A549 (cell line): ENCODE measurements at regions not wholly inside any gene's neighbourhood (a gene's known extent, or its start where the extent isn't known, plus 50 kb on each side); places are given as distances from the start of the nearest gene placed in this dataset.

ENCODE experiments used
- CTCF ChIP-seq: fragments of >200 bp; sonication (Bioruptor Twin); formaldehyde crosslinking; IDR thresholded peaks from 3 replicates; pipeline ENCODE4 v1.5.1; 2016
- JUNB ChIP-seq: fragments of >200 bp; sonication (Bioruptor Twin); formaldehyde crosslinking; IDR thresholded peaks from 2 replicates; pipeline ENCODE4 v1.6.1; 2016
- POLR2A ChIP-seq: IDR thresholded peaks from 2 replicates; pipeline ENCODE4 v1.6.1; 2012; ENCODE audit warnings: mild to moderate bottlenecking, low read length
- USF2 ChIP-seq: fragments of 450-650 bp; IDR thresholded peaks from 2 replicates; pipeline ENCODE4 v1.6.1; 2014; ENCODE audit warnings: antibody characterized with exemption

- no peak for TF ChIP-seq POLR2A
- TF ChIP-seq JUNB, result no peak
- no peak for TF ChIP-seq CTCF
- TF ChIP-seq USF2, result no peak
Measured at GRCh38 chr11:15602047-15602446, 487.3 kb downstream of the INSC start.
